OCI-LY3 (cell line): ENCODE measurements at regions not wholly inside any gene's neighbourhood (a gene's known extent, or its start where the extent isn't known, plus 50 kb on each side); places are given as distances from the start of the nearest gene placed in this dataset.
"Not testable (repeated sequence)": the region's sequence is repeated elsewhere in the genome, so short reads cannot be mapped to it uniquely, and the experiment has no call there.

Experiments
- H2AFZ ChIP-seq: fragments of 200-600, 300-600 bp; shearing (Covaris generic); 2 replicates; pipeline ENCODE4 v1.6.0; 2014; ENCODE audit warnings: antibody characterized with exemption, low read depth, low read length
- H3K27ac ChIP-seq: fragments of 200-600, 300-600 bp; sonication (generic); 2 replicates; pipeline ENCODE4 v1.5.1; 2014; ENCODE audit warnings: mild to moderate bottlenecking, low read length, moderate library complexity, mixed read lengths
- H3K27me3 ChIP-seq: fragments of 200-600, 300-600 bp; sonication (generic); 2 replicates; pipeline ENCODE4 v1.6.1; 2014; ENCODE audit warnings: low read depth, low read length, mixed read lengths
- H3K36me3 ChIP-seq: fragments of 200-600, 300-600 bp; sonication (generic); replicated peaks from 2 replicates; pipeline ENCODE3; 2014; ENCODE audit warnings: low read depth, low read length, mixed read lengths
- H3K4me1 ChIP-seq: fragments of 300-600, 200-600 bp; sonication (generic); 2 replicates; pipeline ENCODE4 v1.6.1; 2014; ENCODE audit warnings: low read length, mixed read lengths
- H3K4me2 ChIP-seq: fragments of 200-600, 300-600 bp; sonication (generic); 2 replicates; pipeline ENCODE4 v1.6.1; 2014; ENCODE audit warnings: low read length, mixed read lengths
- H3K4me3 ChIP-seq: fragments of 300-600, 200-600 bp; sonication (generic); 2 replicates; pipeline ENCODE4 v1.5.1; 2014; ENCODE audit warnings: antibody characterized with exemption, mild to moderate bottlenecking, low read length, moderate library complexity
- H3K79me2 ChIP-seq: fragments of 300-600, 200-600 bp; shearing (Covaris generic); 2 replicates; pipeline ENCODE4 v1.6.1; 2014; ENCODE audit warnings: mild to moderate bottlenecking, low read length, mixed read lengths
- H3K9ac ChIP-seq: fragments of 300-600, 200-600 bp; shearing (Covaris generic); 2 replicates; pipeline ENCODE4 v1.6.0; 2014; ENCODE audit warnings: mild to moderate bottlenecking, low read length, moderate library complexity
- H3K9me3 ChIP-seq: fragments of 200-600, 300-600 bp; shearing (Covaris generic); 2 replicates; pipeline ENCODE4 v1.6.1; 2014; ENCODE audit warnings: low read length, mixed read lengths; ENCODE audit not compliant: insufficient read depth
- H4K20me1 ChIP-seq: fragments of 200-600, 300-600 bp; sonication (generic); 2 replicates; pipeline ENCODE4 v1.6.1; 2016; ENCODE audit warnings: low read length, mixed read lengths; ENCODE audit not compliant: insufficient read depth
- CTCF ChIP-seq: fragments of 200-600, 300-600 bp; sonication (generic); IDR thresholded peaks from 2 replicates; pipeline ENCODE4 v1.5.1; 2014; ENCODE audit warnings: antibody characterized with exemption, low read length, low read depth
- EZH2phosphoT487 ChIP-seq: fragments of 200-600 bp; shearing (Covaris generic); IDR thresholded peaks from 2 replicates; pipeline ENCODE4 v1.6.1; 2018; ENCODE audit warnings: antibody characterized with exemption, mixed run types, low read depth

GRCh38 chr16:66085651-66086050, 280.8 kb upstream of the CDH5 start:
- H3K9me3 ChIP-seq, result no peaks in the 10 kb centered on the region
- no peak overlapping the region for H3K27ac ChIP-seq
- H2AFZ ChIP-seq, result no peak overlapping the region
- H4K20me1 ChIP-seq, result no peaks in the 10 kb centered on the region
- TF ChIP-seq CTCF (no peak), EZH2phosphoT487 (no peak)
- no peak overlapping the region for H3K4me3 ChIP-seq
- no peak overlapping the region for H3K9ac ChIP-seq
- H3K27me3 ChIP-seq, result no peaks in the 10 kb centered on the region
- H3K4me1 ChIP-seq, result no peaks in the 10 kb centered on the region
- no peaks in the 10 kb centered on the region for H3K36me3 ChIP-seq
- H3K4me2 ChIP-seq, result no peak overlapping the region
- H3K79me2 ChIP-seq, result no peaks in the 10 kb centered on the region

- not testable (repeated sequence) for H3K4me3 ChIP-seq, H3K4me2 ChIP-seq, H4K20me1 ChIP-seq, H3K9ac ChIP-seq, H3K27me3 ChIP-seq, H3K4me1 ChIP-seq, H2AFZ ChIP-seq, H3K27ac ChIP-seq, H3K36me3 ChIP-seq, H3K79me2 ChIP-seq, H3K9me3 ChIP-seq
Measured at GRCh38 chr16:66084731-66085130, 281.8 kb upstream of the CDH5 start.

GRCh38 chr16:66084306-66084705, 282.2 kb upstream of the CDH5 start:
- no peak overlapping the region for H3K4me3 ChIP-seq
- no peak overlapping the region for H3K9ac ChIP-seq
- no peak overlapping the region for H3K27ac ChIP-seq
- H3K9me3 ChIP-seq, result no peaks in the 10 kb centered on the region
- no peaks in the 10 kb centered on the region for H3K79me2 ChIP-seq
- no peaks in the 10 kb centered on the region for H3K27me3 ChIP-seq
- no peaks in the 10 kb centered on the region for H3K4me1 ChIP-seq
- no peak overlapping the region for H3K4me2 ChIP-seq
- H3K36me3 ChIP-seq, result no peaks in the 10 kb centered on the region
- TF ChIP-seq CTCF (no peak), EZH2phosphoT487 (no peak)
- no peaks in the 10 kb centered on the region for H4K20me1 ChIP-seq
- H2AFZ ChIP-seq, result no peak overlapping the region

GRCh38 chr16:66083171-66083570, 283.3 kb upstream of the CDH5 start:
- H3K27ac ChIP-seq, result no peak overlapping the region
- no peak overlapping the region for H3K9ac ChIP-seq
- no peaks in the 10 kb centered on the region for H4K20me1 ChIP-seq
- H3K27me3 ChIP-seq, result no peaks in the 10 kb centered on the region
- no peak for TF ChIP-seq EZH2phosphoT487
- TF ChIP-seq CTCF, result no peak
- H3K9me3 ChIP-seq, result no peaks in the 10 kb centered on the region
- H2AFZ ChIP-seq, result no peak overlapping the region
- H3K4me2 ChIP-seq, result no peak overlapping the region
- H3K4me1 ChIP-seq, result no peaks in the 10 kb centered on the region
- H3K36me3 ChIP-seq, result no peaks in the 10 kb centered on the region
- H3K4me3 ChIP-seq, result no peak overlapping the region
- no peaks in the 10 kb centered on the region for H3K79me2 ChIP-seq

GRCh38 chr16:66082424-66082823, 284.1 kb upstream of the CDH5 start:
- H3K36me3 ChIP-seq, result no peaks in the 10 kb centered on the region
- H3K9me3 ChIP-seq, result no peaks in the 10 kb centered on the region
- no peaks in the 10 kb centered on the region for H3K4me1 ChIP-seq
- no peaks in the 10 kb centered on the region for H4K20me1 ChIP-seq
- H3K9ac ChIP-seq, result no peak overlapping the region
- TF ChIP-seq EZH2phosphoT487 (no peak), CTCF (no peak)
- H3K27ac ChIP-seq, result no peak overlapping the region
- H3K4me2 ChIP-seq, result no peak overlapping the region
- no peaks in the 10 kb centered on the region for H3K27me3 ChIP-seq
- no peak overlapping the region for H2AFZ ChIP-seq
- no peaks in the 10 kb centered on the region for H3K79me2 ChIP-seq
- H3K4me3 ChIP-seq, result no peak overlapping the region
